NCI-H2171 treated with DMSO at 0.1 percent for 48 hours (cell line): ENCODE measurements at regions not wholly inside any gene's neighbourhood (a gene's known extent, or its start where the extent isn't known, plus 50 kb on each side); places are given as distances from the start of the nearest gene placed in this dataset.
"Not testable (repeated sequence)": the region's sequence is repeated elsewhere in the genome, so short reads cannot be mapped to it uniquely, and the experiment has no call there.

Source experiments
- DNase-seq: peaks from one replicate; lab custom pipeline; 2025; lab: John Stamatoyannopoulos, UW

- DNase-seq, result no peak
Observed at GRCh38 chr1:204780630-204781029, 90.0 kb upstream of the NFASC start.

DNA sequence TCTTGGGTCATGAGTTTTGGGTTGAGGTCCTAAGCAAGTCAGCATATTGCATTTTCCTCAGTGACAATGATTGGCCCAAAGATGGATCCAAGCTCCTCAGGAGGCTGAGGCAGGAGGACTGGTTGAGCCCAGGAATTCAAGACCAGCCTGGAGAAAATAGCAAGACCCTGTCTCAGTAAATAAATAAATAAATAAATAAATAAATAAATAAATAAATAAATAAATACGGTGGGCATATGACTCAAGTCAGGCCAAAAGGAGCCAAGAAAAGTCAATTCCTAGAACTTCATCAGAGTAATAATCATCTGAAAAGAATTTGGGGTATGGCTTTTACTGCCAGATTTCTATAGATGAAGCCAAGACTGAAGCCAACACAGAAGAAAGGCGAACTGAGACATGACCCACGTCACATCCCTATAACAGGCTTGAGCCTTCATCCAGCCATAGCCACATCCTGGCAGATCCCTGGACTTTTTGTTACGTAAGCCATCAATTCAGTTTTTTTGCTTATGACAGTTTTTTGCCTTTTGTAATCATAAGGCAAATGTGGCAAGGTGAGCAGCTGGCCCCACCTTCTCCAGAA lies 88.5 kb upstream of the NFASC start:
- no peak for DNase-seq

- DNase-seq, result not testable (repeated sequence)
Observed at GRCh38 chr1:204785023-204785422, 85.6 kb upstream of the NFASC start.

- no peak for DNase-seq
Observed at GRCh38 chr1:204788470-204788869, 82.2 kb upstream of the NFASC start.

- DNase-seq, result peak; percentile 62
Observed at GRCh38 chr1:204791453-204792353, 79.0 kb upstream of the NFASC start.

GRCh38 chr1:204792354-204792692 lies 78.3 kb upstream of the NFASC start:
- no peak for DNase-seq

- DNase-seq, result no peak
Observed at GRCh38 chr1:204793259-204793914, 77.3 kb upstream of the NFASC start.

- DNase-seq, result not testable (repeated sequence)
Observed at GRCh38 chr1:204796886-204797285, 73.8 kb upstream of the NFASC start.

DNA sequence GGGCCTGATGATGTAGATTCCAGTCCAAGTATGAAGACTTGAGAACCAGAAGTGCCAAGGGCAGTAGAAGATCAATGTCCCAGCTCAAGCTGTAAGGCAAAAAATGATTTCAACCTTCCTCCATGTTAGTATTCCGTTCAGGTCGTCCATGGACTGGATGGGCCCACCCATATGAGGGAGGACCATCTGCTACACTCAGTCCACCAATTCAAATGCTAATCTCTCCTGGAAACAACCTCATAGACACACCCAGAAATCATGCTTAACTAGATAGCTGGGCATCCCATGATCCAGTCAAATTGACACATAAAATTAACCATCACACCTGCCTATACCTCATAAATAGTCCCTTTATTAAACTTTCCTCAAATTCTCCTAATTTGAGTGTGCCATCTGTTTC lies 73.3 kb upstream of the NFASC start:
- no peak for DNase-seq

DNA sequence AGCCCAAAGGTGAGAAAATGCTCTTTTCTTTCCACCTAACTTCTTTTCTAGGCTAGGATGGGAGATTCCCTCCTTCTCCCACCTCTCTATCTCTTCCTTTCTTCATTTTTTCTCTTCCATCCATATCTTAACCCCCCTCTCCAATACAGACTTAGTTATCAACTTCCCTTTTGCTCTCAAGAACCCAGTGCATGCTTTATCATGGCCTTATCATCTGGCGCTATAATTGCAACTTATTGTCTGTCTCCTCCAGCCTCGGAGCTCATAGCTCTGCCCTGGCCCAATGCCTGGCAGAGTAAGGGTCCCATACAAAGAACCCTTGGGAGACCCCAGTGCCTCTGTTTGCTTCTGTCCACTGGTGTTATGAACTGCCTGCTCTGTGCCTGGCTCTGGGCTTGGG lies 71.0 kb upstream of the NFASC start:
- no peak for DNase-seq

GRCh38 chr1:204801211-204801610 lies 69.5 kb upstream of the NFASC start:
- no peak for DNase-seq

- no peak for DNase-seq
Observed at GRCh38 chr1:204802401-204803175, 68.1 kb upstream of the NFASC start.

GRCh38 chr1:204803607-204804006 lies 67.1 kb upstream of the NFASC start:
- DNase-seq, result no peak

- peak; percentile 89 for DNase-seq
Observed at GRCh38 chr1:204806943-204807687, 63.5 kb upstream of the NFASC start.

DNA sequence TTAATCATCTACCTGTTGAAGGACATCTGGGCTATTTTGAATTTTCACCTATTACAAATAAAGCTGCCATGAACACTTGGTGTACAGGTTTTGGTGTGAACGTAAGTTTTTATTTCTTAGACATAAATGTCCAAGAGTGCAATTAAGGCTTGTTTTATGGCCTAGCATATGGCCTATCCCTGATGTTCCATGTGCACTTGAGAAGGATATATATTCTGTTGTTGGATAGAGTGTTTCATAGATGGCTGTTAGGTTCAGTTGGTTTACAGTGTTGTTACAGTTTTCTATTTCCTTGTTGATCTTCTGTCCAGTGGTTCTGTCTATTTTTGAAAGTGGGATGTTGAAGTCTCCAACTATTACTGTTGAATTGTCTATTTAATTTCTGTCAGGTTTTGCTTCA lies 61.2 kb upstream of the NFASC start:
- no peak for DNase-seq

DNA sequence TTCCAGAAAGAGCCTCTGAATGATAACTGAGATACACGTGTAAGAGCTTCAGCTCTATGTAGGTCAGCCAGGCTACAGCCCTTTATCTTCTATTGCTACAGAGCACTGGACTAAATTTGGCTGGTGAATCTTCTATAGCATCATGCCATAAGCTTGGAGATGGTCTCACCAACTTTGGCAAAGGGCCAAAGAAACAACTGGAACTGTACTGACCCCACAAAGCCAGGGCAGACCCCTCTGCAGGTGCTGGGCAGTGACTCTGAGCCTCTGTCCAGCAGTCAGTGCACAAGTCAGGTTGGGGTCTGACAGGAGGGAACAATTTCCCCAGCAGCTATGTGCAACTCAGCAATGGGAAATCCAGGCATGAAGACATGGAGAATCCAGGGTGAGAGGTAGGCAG lies 57.8 kb upstream of the NFASC start:
- DNase-seq, result no peak

- DNase-seq, result no peak
Observed at GRCh38 chr1:204813522-204813921, 57.1 kb upstream of the NFASC start.

DNA sequence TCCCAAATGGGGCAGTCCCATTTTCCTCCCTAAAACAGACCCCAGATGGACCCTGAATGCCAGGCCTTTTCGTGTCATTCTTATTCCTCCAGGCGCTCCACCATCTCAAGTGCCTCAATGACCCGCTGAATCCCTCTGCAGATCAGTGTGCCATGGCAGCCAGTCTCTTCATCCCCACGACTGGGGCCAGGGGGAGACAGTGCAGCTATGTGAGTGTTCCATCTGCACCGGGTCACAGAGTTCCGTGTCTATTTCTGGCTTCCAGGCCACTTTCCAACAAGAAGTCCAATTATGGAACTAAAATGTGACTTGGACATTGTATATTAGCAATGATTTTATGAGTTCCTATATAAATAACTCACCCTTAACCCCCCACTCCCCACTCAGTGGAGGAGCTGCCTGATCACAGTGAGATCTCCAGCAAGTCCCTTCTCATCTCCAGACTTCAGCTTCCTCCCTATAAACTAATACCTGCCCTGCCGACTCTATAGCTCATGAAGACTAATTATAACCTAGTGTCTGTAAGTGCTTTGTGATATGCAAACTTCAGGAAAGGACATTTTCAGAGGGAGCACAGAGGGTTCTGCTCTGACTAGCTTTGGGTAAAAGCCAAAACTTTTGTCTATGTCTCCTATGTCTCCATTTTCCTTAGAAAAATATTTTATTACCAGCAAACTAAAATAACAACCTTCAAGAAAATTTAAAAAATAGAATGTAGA lies 56.3 kb upstream of the NFASC start:
- no peak for DNase-seq

- DNase-seq, result no peak
Observed at GRCh38 chr1:204817341-204817740, 53.3 kb upstream of the NFASC start.

DNA sequence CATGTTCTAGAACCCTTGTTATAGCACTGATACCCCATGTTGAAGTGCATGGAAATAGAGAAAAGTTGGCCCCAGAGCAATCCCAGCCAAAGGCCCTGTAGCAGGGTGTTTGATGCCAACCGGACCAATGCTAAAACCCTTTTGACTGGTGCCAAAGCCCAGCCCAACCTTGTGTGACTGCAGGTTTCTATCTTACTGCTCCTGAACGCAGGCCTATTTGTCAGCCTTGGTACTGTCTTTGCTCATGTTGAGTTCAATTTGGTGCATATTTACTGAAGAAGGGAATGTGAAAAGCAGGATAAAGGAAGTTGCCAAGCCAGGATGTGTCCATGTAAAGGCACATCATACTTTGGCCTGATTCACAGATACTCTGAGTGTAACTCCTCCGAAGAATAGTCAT lies 51.7 kb upstream of the NFASC start:
- no peak for DNase-seq

- DNase-seq, result no peak
Observed at GRCh38 chr1:204819495-204819894, 51.2 kb upstream of the NFASC start.
